ENCODE measurements at regions not wholly inside any gene's neighbourhood (a gene's known extent, or its start where the extent isn't known, plus 50 kb on each side); places are given as distances from the start of the nearest gene placed in this dataset.

DNA sequence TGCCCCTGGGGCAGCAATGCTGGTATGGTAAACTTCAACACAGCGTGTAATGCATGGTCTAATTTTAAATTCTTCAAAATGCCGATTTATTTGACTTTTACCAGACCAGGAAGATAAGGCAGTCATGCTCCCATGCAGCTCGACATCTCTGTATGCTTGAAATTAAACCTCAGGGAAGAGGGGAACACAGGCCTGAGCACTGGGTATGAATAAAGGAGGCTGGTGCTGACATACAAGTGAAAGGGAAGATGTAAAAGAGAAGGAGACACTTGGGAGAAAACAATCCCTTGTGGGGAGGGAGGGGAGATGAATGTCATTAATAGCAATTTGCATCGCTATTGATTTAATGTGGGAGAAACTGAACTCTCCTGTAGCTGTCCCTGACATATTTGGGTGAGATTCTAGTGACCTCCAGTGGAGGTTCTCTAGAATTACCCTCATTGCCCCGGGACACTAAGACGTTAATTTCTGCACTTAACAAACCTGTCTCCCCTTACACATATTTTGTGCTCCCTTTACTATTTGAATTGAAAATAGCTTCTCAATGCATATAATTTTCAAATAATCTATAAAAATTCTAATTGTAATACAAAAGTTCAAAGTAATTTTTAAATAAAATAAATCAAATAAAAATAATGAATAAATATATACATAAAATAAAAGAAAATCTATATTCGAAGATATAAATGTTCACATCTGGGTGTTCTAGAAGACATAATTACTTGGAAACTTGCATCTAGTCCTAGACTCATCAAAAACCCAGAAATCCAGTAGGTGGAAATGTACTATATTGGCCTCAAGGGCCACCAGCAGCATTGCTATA, 283.1 kb downstream of the LMX1A start:
- no peak for DNase-seq

DNA sequence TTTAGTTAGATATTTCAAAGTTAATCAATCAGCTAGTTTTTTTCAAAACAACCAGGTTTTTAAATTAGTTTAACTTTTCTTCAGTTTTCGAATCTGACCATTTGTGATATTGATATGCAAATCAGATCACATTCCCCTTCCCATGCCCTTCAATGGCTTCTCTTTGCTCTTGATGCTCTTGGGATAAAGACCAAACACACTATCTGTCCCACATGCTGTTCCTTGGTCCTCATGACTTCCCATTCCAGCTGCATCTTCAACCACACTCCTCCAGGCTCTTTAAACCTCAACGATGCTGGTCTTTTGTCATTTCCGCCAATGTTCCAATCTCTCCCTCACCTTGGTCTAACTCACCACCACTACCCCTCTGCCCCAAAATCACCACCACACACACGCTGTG, 285.8 kb downstream of the LMX1A start:
- DNase-seq: no peak

GRCh38 chr1:165069829-165070228, 286.7 kb downstream of the LMX1A start:
- no peak for DNase-seq

DNA sequence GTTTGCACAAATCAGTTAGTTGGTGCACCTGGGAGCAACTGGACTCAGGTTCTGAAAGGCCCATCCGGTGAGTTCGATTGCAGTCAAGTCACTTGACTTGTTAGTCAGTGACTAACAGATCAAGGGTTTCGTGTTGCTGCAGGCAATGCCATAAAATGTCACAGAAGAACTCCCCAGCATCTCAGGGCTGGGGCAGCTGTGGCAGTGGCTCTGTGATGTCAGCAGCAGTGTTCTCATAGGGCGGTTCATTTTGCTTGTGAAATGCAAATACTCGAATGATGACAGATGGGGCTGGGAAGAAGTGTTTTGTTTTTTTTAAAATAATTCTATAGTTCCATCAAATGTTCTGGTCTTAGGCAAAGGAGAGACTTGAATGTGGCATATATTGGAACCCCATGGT, 287.8 kb downstream of the LMX1A start:
- DNase-seq: no peak

- DNase-seq: no peak
Measured at GRCh38 chr1:165067829-165068228, 288.7 kb downstream of the LMX1A start.

DNA sequence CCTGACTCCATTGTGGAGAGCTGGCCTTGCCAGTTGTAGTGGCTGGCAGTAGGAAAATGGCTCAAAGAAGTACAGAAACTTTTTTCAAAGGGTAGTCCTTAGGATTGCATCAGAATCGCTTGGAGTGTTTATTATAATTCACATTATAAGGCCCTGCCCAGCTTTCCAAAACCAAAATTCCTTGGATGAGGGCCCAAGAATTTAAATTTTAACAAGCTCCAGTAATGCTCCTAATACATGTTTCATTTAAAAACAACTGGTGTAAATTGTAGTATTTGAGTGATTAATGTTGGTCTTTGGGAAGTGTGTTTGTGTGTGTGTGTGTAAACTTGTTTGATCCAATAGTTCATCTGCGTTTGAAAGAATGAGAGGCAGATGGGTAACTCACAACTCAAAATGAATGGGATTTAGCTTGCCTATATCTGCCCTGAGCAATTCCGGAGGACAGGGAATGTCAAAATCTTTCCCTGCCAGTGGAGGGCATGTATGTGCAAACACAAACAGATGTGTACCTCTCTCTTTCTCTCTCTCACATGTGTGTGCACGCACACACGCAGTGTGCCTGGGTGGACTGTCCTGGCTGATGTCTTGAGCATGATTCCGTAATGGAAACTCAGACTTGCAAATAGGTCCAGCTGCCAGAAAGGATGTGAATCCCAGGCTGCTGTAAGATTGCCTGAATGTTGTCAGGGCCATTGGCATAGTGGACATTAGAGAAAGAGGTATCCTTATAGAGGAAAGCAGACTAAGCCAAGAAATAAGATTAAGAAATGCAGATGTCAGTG, 293.1 kb downstream of the LMX1A start:
- DNase-seq: no peak

DNA sequence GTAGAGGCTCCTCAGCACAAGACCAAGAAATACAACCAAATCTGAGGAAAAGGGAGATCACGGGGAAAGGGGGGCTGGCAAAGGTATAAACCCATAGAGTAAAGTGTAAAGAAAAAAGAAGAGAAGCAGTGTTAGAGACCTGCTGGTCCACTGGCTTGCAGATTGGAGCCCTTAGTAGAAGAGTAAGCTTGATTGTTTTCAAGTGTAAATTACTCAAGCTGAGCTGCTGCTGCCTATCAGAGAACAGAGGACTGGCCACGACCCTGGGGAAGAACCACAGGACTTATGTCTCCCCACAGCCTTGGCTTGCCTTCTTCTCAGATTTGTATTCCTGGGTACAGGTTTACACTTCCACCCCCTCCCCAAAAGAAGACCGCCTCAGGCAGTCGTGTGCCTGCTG, 294.2 kb downstream of the LMX1A start:
- no peak for DNase-seq

DNA sequence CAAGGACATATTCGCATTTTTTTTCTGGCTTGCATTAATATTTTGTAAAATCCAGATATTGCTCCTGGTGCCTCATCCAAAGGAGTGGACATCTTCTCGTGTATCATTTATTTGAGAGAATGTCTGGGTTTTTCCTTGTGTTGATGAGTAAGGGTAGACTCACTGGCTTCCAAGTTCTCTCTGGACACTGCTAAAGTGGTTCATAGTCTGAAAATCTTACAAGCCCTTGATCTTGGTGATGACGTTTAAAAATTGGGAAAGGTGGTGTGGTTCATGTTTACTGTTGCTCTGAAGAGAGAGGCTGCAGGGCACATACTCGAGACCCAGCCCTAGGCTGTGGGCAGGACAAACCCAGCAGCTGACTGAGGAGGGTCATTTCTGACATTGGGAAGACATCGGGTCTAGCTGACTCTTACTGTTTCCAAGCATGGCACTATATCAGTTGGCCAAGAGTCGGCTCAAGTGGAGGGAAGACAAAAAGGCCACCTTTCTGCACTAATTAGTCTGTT, 296.2 kb downstream of the LMX1A start:
- no peak for DNase-seq

DNA sequence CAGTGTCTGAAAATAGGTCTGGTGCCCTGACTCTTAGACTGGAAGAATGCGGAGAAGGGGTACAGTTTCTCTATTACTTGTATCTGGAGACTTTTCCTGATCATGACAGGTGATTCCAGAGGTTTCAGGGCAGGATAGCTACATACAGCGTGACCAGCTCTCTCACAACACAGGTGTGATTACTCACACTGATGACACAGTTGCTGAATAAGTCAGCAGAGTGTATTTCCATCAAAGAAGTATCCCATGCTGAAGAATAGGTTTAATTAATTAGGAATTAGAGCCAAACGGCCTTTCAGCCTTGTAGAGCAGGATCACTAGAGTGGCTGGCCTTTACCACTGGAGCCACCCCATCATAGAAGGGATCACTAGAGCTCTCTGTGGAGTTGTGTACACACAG, 298.6 kb downstream of the LMX1A start:
- DNase-seq: no peak

- no peak for DNase-seq
Measured at GRCh38 chr1:165056914-165057313, 299.6 kb downstream of the LMX1A start.

- no peak for DNase-seq
Measured at GRCh38 chr1:165055581-165055980, 300.9 kb downstream of the LMX1A start.

DNA sequence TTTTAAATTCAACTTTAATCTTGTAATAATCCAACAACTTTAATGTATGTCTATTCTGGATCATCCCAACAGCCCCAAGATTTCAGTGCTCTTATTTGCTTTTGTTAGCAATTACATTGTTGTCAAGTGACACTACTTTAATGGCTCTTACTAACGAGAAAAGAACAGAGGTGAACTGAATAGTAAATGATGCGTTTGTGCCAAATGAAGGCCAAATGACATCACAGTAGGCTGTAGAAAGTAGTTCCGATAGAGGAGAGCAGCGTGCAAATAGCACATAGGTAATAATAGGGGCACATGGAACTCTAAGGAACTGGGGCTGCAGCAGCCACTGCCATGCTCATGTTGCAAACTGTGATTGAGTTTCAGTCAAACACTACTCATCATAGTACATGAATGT, 301.9 kb downstream of the LMX1A start:
- no peak for DNase-seq

DNA sequence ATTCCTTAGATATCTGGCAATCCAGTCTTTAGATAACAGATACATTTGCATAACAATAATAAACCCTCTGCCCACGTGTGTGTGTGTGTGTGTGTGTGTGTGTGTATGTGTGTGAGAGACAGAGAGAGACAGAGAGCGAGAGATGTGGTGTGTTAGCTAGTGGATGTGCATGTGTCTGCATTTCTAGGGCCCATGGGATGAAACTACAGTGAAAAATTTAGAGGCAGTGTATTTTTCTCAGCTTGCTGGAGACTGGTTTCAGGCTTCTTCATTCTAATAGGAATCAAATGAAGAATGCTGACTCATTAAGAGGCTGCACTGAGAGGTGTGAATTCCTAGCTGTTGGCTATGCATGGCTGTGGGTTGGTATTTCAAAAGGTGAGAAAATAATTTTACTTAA, 303.2 kb downstream of the LMX1A start:
- DNase-seq: no peak

DNA sequence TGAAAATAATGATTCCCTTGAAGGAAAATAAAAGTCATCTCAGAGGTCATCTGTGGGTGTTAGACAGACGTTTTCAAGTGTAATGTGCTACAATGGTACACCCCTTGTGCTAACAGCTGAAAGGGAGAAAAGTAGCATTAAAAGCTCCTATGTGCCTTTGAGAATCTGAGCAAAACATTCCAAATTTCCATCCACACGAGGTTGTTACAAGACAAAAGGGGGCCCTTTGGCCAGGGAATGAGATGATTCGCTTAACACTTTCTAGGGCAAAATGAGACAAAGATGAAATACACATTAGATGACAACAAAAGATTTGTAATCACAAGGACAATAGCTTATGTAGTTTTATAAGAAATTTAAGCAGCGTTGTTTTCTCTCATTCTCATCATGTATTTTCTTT, 303.6 kb downstream of the LMX1A start:
- DNase-seq: no peak

DNA sequence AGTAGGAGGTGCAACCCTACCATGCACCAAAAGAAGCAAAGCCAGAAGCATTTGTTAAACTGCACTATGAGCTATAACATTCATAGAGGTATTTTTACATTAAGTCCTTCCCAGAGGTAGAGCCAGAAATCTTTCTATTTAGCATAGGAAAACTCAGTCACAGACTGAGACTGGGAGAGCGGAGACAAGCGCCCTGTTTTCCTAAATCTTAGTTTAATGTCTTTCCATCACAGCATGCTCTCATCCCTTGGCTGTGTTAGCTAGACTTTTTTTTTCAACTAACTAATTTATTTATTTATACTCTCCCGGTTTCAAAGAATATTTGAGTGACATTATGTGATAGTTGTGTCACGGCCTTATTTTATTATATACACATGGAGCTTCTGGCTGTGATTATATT, 304.1 kb downstream of the LMX1A start:
- no peak for DNase-seq

DNA sequence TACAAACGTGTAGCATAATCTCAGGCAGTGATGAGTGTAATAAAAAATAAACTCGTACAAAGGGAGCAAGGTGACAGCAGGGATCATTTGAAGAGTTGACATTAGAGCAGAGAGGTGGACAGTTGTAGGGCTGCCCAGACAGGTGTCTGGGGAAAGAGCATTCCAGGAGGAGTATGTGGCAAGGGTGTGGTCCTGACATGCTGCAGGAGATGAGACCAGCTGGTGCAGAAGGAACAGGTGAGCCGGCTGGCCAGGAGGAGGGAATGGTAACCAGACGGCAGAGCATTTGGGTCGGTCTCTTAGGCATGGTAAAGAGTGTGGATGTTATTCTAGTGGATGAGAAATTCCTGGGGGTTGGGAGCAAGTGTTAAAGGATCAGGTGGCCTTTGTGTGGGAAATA, 306.3 kb downstream of the LMX1A start:
- no peak for DNase-seq

DNA sequence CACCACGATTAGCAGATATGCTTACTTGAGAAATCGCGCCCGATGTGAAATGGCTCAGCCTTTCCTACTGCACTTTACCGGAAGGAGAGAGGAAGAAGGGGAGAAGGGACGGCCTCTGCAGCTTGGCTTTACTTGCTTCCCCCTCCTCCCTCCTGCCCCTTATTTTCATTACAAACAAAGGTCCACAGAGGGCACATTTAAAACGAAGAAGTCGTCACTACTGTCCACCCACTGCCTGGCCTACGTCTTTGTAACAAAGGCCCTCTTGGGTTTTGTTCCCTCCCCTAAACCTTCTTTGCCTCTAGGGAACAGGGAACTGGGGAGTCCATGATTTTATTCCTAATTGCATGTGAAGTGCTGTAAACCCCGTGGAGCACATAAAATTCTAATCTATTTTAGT, 308.5 kb downstream of the LMX1A start:
- no peak for DNase-seq

DNA sequence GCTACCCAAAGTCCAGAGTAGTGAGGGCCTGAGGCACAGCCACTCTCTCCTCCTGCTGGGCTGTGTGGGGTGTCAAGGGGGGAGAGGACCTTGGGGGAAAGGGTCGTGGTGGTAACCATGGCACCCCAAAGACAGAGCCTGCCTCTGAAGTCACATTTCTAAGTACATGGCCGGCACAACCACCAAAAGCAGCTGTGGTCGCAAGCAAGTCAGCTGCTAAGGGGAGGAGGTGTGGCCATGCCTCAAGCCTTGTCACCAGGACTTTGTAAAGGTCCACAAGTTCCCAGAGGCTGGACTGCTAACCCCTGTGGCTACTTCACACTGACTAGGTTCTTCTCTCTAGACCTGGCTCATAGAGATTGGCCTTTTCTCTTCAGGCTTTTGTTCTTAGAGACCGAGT, 310.6 kb downstream of the LMX1A start:
- no peak for DNase-seq

DNA sequence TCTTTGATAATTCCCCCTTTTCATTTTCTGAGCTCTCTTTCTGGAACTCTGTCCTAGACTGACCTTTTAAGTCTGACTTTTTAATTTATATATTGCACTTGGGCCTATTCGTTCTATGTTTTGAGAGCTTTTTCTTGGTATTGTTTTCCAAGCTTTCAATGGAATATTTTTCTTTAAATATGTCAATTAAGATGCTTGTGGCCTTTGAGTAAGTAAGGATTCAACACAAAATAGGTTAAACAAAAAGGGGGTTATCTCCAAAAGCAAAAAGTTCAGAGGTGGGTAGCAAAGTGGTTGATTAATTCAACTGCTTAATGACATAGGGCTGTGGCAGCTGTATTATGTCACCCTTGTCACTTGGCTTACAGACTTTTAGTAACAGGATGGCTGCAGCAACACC, 315.9 kb downstream of the LMX1A start:
- no peak for DNase-seq

- no peak for DNase-seq
Measured at GRCh38 chr1:165039996-165040395, 316.5 kb downstream of the LMX1A start.

DNA sequence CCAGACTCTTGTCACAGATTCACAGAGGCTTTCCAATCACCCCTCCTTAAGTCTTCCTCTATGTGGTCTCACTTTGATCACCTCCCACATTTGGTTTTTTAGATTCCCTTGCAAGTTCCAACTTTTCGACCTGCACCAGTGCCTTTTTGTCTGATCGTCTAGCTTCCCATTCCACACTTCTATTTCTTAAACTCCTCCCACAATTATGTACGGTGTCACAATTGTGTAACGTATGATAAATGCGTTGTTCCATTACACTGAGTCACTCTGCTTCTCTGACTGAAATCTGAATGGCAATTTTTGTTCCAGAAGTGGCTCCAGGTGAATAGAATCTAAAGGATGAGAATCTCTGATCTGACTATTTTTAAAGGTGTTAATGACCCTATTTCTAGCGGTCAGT, 320.1 kb downstream of the LMX1A start:
- no peak for DNase-seq

- no peak for DNase-seq
Measured at GRCh38 chr1:165034136-165034809, 322.2 kb downstream of the LMX1A start.

- no peak for DNase-seq
Measured at GRCh38 chr1:165031001-165031400, 325.5 kb downstream of the LMX1A start.

GRCh38 chr1:165025805-165026204, 330.7 kb downstream of the LMX1A start:
- no peak for DNase-seq

Data from stimulated activated CD4-positive, alpha-beta T cell treated with anti-CD3 and anti-CD28 coated beads, Interleukin-1b, Interleukin-23, amount 100 ng/mL, for 48 hours (primary cell).